Skin epidermis (tissue), 12 donors: ENCODE measurements at regions not wholly inside any gene's neighbourhood (a gene's known extent, or its start where the extent isn't known, plus 50 kb on each side); places are given as distances from the start of the nearest gene placed in this dataset.
"Not testable (repeated sequence)": the region's sequence is repeated elsewhere in the genome, so short reads cannot be mapped to it uniquely, and the experiment has no call there.

Experiments
- H3K27ac ChIP-seq, 21 experiments: fragments of 200-600 bp; sonication (generic) in 11 of 21; one replicate each; pipeline ENCODE4 v1.5.0; 2020; ENCODE audit warnings: mild to moderate bottlenecking in 3 of 21, inconsistent platforms in 2 of 21, moderate library complexity in 2 of 21
- H3K4me3 ChIP-seq, 7 experiments: fragments of 200-600 bp; sonication (generic) in 2 of 7; one replicate each; pipeline ENCODE4 v1.5.0; 2020; ENCODE audit warnings: inconsistent platforms in 2 of 7, mild to moderate bottlenecking in 2 of 7, moderate library complexity in 1 of 7

- Histone ChIP-seq H3K4me3 (no peak overlapping the region), H3K27ac (no peak overlapping the region)
Observed at GRCh38 chr2:198595721-198596120, 791.3 kb downstream of the PLCL1 start.

DNA sequence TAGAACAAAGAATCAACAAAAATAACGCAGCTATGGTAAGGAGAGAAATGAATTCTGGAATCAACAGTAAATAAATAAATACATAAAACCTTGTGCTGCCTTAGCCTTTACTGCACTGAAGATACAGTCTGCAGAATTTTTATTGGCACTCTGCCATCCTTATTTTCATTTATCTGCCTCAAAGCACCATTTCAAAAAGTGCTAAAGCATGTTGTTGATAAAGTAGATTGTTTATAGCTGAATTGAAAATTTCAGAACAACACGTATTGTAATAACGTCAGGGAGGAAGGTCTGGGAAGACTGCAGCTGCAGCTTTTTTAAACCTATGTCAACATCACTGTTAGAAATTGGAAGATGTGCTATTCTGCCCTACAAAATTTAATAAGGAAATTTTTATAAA lies 787.2 kb downstream of the PLCL1 start:
- H3K4me3 ChIP-seq, result no peak overlapping the region

GRCh38 chr2:198587741-198588140 lies 783.3 kb downstream of the PLCL1 start:
- no peak overlapping the region for H3K4me3 ChIP-seq
- no peak overlapping the region for H3K27ac ChIP-seq

More for the DNA sequence above, 787.2 kb downstream of the PLCL1 start:
- no peak overlapping the region for H3K27ac ChIP-seq

DNA sequence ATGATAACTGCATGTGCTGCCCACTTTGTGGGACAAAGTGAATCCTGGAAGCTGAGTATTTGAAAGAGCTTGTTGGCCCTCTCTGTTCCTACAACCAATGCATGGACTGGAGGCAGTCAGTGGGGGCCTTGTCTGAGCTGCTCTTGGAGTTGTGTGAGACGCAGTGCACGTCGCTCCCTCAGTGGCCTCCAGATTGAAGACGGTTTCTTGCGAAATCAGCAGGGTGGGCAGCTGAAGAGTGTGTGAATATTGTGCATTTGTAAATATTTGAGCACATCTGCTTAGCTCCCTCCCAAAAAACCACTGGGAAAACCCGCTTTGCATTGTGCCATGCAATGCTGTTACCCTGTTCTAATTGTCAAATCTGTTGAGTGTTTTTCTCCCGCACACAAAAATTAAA lies 782.8 kb downstream of the PLCL1 start:
- Histone ChIP-seq H3K4me3 (no peak overlapping the region), H3K27ac (no peak overlapping the region)

DNA sequence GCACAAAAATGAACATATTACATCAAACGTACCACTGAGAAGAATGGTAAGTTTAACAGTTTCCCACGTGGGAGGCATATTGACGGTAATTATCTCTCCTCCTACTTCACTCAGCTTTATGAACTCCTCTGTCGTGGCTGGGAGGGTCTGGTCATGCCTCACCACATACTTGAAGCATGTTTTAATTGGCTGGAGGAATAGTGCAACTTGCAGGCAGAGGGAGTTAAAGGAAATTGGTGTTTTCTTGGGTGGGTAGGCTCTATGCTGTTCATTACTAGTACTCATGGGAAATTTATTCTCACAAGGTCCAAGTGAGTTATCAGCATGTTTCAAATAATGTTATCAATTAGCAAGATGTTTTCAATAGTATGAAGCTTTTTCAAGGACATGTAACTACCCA lies 767.0 kb downstream of the PLCL1 start:
- H3K27ac ChIP-seq, result no peak overlapping the region
- no peak overlapping the region for H3K4me3 ChIP-seq

GRCh38 chr2:198558176-198558575 lies 753.8 kb downstream of the PLCL1 start:
- no peak overlapping the region for H3K27ac ChIP-seq
- H3K4me3 ChIP-seq, result no peak overlapping the region

DNA sequence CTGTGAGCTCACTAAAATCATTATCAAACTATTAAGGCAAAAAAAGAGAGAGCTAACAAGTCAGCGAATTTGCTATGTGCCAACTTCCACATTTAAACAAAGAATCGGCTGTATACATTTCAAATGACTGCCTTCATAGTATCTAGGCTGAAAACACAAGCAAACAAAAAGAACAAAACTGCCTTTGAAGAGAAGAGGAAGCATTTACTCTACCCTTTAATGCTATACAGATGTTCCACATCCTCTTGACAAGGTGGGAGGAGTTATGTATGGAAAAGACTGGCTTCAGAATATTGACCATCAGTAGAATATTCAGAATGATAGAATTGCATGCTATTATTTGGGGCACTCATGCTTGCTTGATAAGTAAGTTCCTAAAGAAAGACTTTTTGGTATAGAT lies 741.7 kb downstream of the PLCL1 start:
- H3K27ac ChIP-seq, result no peak overlapping the region

GRCh38 chr2:198545411-198545810 lies 741.0 kb downstream of the PLCL1 start:
- H3K4me3 ChIP-seq, result no peak overlapping the region
- H3K27ac ChIP-seq, result no peak overlapping the region

More for the DNA sequence above, 741.7 kb downstream of the PLCL1 start:
- no peak overlapping the region for H3K4me3 ChIP-seq

DNA sequence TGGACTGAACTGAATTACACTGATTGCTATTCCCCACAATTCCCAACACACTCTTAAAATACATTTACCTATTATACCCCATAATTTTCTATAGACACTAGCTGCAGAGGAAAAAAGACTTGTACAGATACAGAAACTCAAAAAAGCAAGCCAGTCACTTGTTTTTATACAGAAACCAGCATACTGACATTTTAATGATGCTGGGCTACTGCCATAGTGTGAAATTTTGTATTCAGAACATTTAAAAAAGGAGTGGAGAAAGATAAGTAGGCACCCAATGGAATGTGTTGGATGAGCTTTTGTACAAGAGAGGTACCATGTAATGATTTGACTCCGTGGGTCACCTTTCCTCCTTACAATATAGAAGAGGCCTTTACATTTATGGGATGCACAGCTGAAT lies 740.1 kb downstream of the PLCL1 start:
- Histone ChIP-seq H3K27ac (no peak overlapping the region), H3K4me3 (no peak overlapping the region)

- H3K4me3 ChIP-seq, result no peak overlapping the region
- H3K27ac ChIP-seq, result no peak overlapping the region
Observed at GRCh38 chr2:198534756-198535155, 730.4 kb downstream of the PLCL1 start.

DNA sequence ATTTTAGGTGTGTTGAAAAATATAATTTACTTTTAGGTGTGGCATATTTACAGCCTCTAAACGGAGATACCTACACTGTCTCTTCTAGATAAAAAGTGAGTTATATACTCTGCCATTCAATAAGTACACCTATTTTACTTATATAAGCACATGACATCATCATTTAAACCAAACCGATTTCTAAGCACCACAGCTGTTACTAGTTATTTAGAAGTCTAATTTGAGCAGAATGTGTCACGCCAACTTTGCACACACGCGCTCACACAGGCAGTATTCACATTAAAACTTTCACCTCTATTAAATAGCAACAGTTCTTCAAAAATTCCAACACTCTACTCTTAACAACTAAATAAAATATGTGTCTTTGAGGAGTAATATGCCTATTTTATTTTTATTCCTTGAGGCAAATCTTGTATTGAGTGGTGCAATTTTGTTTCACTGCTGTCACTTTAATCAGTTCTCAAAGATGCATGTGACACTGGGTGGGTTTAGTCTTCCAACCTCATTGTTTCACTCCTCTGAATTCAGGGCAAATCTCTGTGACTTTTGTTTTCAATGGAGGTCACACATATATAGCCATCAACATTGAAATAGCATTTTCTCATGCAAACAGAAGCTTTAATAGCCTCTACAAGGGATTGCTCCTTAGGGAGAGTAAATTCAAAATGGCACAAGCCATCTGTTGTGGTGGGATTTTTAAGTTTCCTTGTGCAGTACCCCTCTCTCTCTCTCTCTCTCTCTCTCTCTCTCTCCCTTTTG lies 721.0 kb downstream of the PLCL1 start:
- Histone ChIP-seq H3K4me3 (no peak overlapping the region), H3K27ac (no peak overlapping the region)

GRCh38 chr2:198523710-198524109 lies 719.3 kb downstream of the PLCL1 start:
- H3K27ac ChIP-seq, result no peak overlapping the region
- H3K4me3 ChIP-seq, result no peak overlapping the region

- no peak overlapping the region for H3K27ac ChIP-seq
- no peak overlapping the region for H3K4me3 ChIP-seq
Observed at GRCh38 chr2:198518935-198519334, 714.5 kb downstream of the PLCL1 start.

- Histone ChIP-seq H3K27ac (no peak overlapping the region), H3K4me3 (no peak overlapping the region)
Observed at GRCh38 chr2:198517976-198518375, 713.6 kb downstream of the PLCL1 start.

DNA sequence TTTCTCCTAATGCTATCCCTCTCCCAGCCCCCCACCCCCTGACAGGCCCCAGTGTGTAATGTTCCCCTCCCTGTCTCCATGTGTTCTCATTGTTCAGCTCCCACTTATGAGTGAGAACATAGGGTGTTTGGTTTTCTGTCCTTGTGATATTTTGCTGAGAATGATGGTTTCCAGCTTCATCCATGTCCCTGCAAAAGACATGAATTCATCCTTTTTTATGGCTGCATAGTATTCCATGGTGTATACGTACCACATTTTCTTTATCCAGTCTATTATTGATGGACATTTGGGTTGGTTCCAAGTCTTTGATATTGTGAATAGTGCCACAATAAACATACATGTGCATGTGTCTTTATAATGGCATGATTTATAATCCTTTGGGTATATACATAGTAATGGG lies 704.2 kb downstream of the PLCL1 start:
- not testable (repeated sequence) for H3K27ac ChIP-seq, H3K4me3 ChIP-seq

DNA sequence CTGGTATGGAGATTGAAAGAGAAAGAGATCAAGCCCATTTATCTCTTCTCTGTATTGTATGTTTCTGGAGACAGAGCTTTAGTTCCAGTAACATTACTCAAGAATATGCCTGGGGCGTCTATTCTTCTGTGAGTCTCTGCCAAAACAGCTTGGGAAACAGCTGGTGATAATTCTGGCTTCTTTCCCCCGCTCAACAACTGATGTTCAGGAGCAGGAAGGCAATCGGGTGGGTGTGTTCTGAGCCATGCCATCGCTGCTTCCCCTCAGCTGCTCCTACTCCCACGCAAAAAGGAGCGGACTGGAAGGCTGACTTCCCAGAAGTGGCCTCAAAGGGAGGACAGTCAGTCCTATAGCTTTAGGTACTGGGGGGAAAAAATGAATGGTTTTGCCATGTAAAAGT lies 695.1 kb downstream of the PLCL1 start:
- Histone ChIP-seq H3K27ac (peak overlapping the region in 2 of 21 experiments; percentile 50 to 56), H3K4me3 (no peak overlapping the region)

DNA sequence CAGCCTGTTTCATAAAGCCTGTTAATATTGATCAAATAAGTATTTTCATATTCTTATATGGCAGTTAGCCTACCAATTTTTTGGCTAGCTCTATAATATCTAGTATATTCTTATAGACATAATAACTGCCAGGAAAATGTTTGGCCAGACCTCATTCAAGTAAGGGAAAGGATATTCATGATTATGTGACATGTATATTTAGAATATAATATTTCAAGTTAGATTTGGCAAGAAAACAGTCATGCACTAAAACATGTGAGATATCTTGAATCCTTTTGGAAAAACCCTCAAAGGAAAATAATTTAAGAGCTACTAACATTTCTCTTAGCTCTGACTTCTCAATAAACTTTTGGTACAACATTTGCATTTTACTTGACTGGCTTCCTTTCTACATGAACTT lies 694.1 kb downstream of the PLCL1 start:
- no peak overlapping the region for H3K27ac ChIP-seq
- H3K4me3 ChIP-seq, result no peak overlapping the region

GRCh38 chr2:198498048-198498447 lies 693.7 kb downstream of the PLCL1 start:
- no peak overlapping the region for H3K4me3 ChIP-seq
- H3K27ac ChIP-seq, result no peak overlapping the region

DNA sequence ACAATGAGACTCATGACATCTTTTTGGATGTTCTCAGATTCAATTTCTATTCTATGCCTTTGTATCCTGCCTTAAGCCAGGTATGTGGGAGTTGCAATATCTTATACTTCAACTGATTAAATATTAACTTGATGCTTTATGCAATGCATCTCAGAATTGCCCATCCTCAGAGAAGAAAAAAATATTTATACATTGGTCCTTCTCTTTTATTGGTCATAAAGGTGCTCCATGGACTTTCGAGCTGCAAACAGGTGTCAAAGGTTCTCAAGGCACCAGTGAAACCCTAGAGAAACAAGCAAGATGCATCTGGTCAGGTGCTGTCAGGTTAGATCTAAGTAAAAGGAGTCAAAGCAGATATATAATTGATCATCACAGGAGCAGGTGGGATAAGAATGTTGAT lies 690.5 kb downstream of the PLCL1 start:
- Histone ChIP-seq H3K4me3 (no peak overlapping the region), H3K27ac (no peak overlapping the region)

DNA sequence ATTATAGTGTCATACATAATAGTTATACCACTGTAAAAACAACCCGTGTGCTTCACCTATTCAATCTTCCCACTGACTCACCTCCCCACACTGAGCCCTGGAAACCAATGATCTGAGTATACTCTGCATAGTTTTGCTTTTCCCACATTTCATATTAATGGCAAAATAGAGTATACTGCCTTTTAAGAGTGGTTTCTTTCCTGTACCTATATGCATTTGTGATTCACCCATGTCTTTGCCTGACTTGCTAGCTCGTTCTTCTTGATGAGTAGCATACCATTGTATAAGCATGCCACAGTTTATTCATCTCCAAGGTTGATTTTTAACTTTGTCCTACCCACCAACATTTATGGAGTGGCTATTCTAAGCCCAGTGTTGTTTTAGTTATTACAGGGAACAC lies 686.4 kb downstream of the PLCL1 start:
- H3K4me3 ChIP-seq, result no peak overlapping the region
- H3K27ac ChIP-seq, result no peak overlapping the region

DNA sequence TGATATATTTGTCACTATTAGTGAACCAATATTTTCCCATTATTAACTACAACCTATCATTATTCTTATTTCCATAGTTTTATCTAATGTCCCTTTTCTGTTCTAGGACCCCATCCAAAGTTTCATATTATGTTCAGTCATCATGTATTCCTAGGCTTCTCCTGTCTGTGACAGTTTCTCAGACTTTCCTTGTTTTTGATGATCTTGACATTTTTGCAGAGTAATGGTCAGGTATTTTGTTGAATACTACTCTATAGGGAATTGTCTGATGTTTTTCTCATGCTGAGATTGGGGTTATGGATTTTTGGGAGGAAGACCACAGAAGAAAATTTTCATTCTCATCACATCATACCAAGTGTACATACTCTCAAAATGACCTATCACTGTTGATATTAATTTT lies 684.6 kb downstream of the PLCL1 start:
- Histone ChIP-seq H3K27ac (no peak overlapping the region), H3K4me3 (no peak overlapping the region)

DNA sequence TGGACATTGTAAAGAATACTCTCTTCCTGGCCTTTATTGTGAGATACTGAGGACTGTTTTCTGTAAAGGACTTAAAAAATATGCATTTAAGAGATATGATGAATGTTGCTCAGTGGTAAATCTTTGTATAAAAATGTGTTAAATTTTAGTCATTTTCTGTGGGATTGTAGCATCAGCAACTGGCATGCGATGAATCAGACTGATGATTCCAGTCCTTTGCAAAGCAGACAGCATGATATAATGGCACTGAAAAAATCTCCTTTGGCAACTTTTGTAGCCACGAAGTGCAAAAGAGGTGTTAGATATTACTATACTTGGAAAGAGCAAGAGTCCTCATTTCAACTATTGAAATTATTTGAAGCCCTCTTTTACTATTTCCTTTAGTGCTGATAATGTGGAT lies 678.7 kb downstream of the PLCL1 start:
- H3K27ac ChIP-seq, result no peak overlapping the region

More for the DNA sequence above, 678.7 kb downstream of the PLCL1 start:
- H3K4me3 ChIP-seq, result no peak overlapping the region
